Activated T-cell treated with anti-CD3 and anti-CD28 coated beads, Interleukin-2, amount 50 U/mL, for 24 hours (primary cell): ENCODE measurements at regions not wholly inside any gene's neighbourhood (a gene's known extent, or its start where the extent isn't known, plus 50 kb on each side); places are given as distances from the start of the nearest gene placed in this dataset.
"Not testable (repeated sequence)": the region's sequence is repeated elsewhere in the genome, so short reads cannot be mapped to it uniquely, and the experiment has no call there.

Experiments
- DNase-seq: peaks from one replicate; pipeline ENCODE4 v3.0.0-alpha.2; 2020
- H3K27ac Mint-ChIP-seq: 2 replicates; pipeline ENCODE4 v1.8.0; 2020; ENCODE audit warnings: mild to moderate bottlenecking, mixed read lengths
- H3K27me3 Mint-ChIP-seq: 2 replicates; pipeline ENCODE4 v1.8.0; 2020; ENCODE audit warnings: mixed read lengths
- H3K36me3 Mint-ChIP-seq: 2 replicates; pipeline ENCODE4 v1.8.0; 2020; ENCODE audit warnings: low read depth, mixed read lengths
- H3K4me1 Mint-ChIP-seq: 2 replicates; pipeline ENCODE4 v1.8.0; 2020; ENCODE audit warnings: low read depth, mixed read lengths
- H3K4me3 Mint-ChIP-seq: 2 replicates; pipeline ENCODE4 v1.8.0; 2020; ENCODE audit warnings: mild to moderate bottlenecking, moderate library complexity, mixed read lengths
- H3K9me3 Mint-ChIP-seq: 2 replicates; pipeline ENCODE4 v1.8.0; 2020; ENCODE audit warnings: mixed read lengths

DNA sequence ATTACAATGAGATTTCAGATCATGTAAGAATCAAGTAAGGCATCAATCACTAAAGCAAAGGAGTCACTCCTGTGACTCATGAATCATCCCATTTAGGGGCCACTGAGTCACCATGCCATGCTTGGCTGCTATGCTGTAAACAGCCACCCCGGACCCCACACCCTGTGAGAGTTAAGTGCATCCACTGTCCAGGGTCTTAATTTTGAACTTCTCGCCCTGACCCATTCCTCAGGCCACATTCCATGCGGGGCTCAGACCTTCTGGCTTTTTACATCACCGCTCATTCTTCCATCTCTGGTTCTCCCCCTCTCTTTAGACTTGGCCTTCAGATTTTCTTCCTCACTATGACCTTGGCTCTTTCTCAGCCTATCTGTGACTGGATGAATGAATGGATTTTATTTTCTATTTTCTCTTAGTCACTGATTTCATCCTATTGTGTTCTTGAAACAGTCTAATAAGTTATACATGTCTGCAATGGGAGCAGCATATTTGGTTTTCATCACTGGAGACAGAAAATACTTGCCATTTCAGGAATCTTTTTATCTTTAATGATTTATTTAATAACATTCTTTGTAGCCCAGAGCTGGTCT is 239.6 kb downstream of the SKIDA1 start:
- Mint-ChIP-seq H3K36me3 (no peaks in the 10 kb centered on the region), H3K4me3 (no peak overlapping the region), H3K27me3 (peaks cover 6% of the 10 kb centered on the region), H3K27ac (no peak overlapping the region), H3K4me1 (no peaks in the 10 kb centered on the region), H3K9me3 (no peaks in the 10 kb centered on the region)
- no peak for DNase-seq

- H3K27ac Mint-ChIP-seq, result no peak overlapping the region
- H3K9me3 Mint-ChIP-seq, result no peaks in the 10 kb centered on the region
- H3K36me3 Mint-ChIP-seq, result no peaks in the 10 kb centered on the region
- peaks cover 4% of the 10 kb centered on the region for H3K27me3 Mint-ChIP-seq
- H3K4me3 Mint-ChIP-seq, result no peak overlapping the region
- no peak for DNase-seq
- no peaks in the 10 kb centered on the region for H3K4me1 Mint-ChIP-seq
Observed at GRCh38 chr10:21285207-21285606, 240.3 kb downstream of the SKIDA1 start.

- no peaks in the 10 kb centered on the region for H3K36me3 Mint-ChIP-seq
- DNase-seq, result no peak
- no peaks in the 10 kb centered on the region for H3K4me1 Mint-ChIP-seq
- H3K4me3 Mint-ChIP-seq, result no peak overlapping the region
- no peaks in the 10 kb centered on the region for H3K9me3 Mint-ChIP-seq
- H3K27ac Mint-ChIP-seq, result no peak overlapping the region
- H3K27me3 Mint-ChIP-seq, result peaks cover 4% of the 10 kb centered on the region
Observed at GRCh38 chr10:21284301-21284700, 241.2 kb downstream of the SKIDA1 start.

DNA sequence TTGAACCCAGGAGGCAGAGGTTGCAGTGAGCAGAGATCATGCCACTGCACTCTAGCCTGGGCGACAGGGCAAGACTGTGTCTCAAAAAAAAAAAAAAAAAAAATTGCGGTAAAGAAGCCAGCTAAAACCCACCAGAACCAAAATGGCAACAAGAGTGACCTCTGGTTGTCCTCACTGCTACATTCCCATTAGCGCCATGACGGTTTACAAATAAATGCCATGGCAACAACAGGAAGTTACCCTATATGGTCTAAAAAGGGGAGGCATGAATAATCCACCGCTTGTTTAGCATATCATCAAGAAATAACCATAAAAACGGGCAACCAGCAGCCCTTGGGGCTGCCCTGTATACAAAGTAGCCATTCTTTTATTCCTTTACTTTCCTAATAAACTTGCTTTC is 242.4 kb downstream of the SKIDA1 start:
- H3K27ac Mint-ChIP-seq, H3K36me3 Mint-ChIP-seq, H3K27me3 Mint-ChIP-seq, H3K9me3 Mint-ChIP-seq, H3K4me1 Mint-ChIP-seq, DNase-seq, H3K4me3 Mint-ChIP-seq: not testable (repeated sequence)

DNA sequence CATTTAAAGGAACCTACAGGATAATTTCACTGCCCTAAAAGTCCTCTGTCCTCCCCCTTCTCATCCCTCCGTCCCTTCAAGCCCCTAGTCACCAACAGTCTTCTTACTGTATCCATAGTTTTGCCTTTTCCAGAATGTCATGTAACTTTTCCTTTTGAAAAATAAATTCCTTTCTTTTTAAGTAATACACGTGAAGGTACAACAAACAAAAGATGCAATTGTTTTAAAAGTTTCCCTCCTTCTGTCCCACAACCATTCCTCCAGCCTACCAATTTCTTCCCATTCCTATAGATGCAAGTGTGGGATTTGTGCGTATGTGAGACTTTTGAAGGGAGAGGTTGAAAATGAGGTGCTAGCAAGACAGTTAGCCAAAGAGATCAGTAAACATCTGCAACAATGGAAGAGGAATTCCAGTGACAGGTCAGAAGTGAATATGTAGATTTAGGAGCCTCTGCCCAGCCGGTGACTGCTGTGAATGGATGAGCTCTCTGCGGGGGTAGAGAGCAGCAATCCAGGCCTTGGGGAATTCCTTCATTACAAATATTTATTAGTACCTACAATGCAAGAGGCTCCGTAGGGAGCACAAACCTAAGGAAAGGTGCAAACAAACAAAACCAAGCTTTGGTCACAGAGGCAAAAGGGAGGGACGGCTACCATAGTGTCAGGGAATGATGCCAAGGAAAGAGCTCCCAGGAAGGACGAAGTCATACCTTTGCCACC is 243.6 kb downstream of the SKIDA1 start:
- Mint-ChIP-seq H3K36me3 (no peaks in the 10 kb centered on the region), H3K27ac (no peak overlapping the region), H3K4me1 (no peaks in the 10 kb centered on the region), H3K9me3 (no peaks in the 10 kb centered on the region), H3K4me3 (no peak overlapping the region), H3K27me3 (peaks cover 4% of the 10 kb centered on the region)
- no peak for DNase-seq

DNA sequence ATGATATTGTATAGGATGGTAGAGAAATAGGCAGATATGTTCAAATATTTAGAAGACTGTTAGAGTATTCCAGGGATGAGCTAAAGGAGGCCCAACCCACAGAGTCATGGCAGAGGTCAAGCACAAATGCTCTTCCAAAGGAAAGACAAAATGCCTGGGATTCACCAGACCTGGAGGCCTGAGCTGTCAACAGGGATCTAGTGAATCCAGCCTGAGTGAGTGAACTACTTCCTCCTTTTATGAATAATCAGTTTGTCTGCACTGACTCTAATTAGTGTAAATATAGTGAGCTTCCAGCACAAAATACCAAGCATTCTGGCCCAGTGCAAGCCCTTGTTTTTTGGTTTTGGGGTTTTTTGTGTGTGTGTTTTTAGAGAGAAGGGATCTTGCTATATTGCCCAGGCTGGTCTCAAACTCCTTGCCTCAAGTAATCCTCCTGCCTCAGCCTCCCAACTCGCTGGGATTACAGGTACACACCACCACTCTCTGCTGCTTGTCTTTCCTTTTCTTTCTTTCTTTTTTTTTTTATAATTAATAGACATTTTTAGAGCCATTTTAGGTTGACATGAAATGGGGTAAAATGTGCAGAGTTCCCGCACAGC is 244.4 kb downstream of the SKIDA1 start:
- no peak for DNase-seq

GRCh38 chr10:21280037-21280436 is 245.4 kb downstream of the SKIDA1 start:
- Mint-ChIP-seq H3K27ac (no peak overlapping the region), H3K36me3 (no peaks in the 10 kb centered on the region), H3K9me3 (no peaks in the 10 kb centered on the region), H3K27me3 (peaks cover 4% of the 10 kb centered on the region), H3K4me1 (no peaks in the 10 kb centered on the region), H3K4me3 (no peak overlapping the region)
- no peak for DNase-seq

More for the DNA sequence above, 244.4 kb downstream of the SKIDA1 start:
- H3K27me3 Mint-ChIP-seq, result peaks cover 4% of the 10 kb centered on the region
- no peak overlapping the region for H3K27ac Mint-ChIP-seq
- H3K36me3 Mint-ChIP-seq, result no peaks in the 10 kb centered on the region
- no peak overlapping the region for H3K4me3 Mint-ChIP-seq
- H3K9me3 Mint-ChIP-seq, result no peaks in the 10 kb centered on the region
- H3K4me1 Mint-ChIP-seq, result no peaks in the 10 kb centered on the region

GRCh38 chr10:21279217-21279575 is 246.3 kb downstream of the SKIDA1 start:
- Mint-ChIP-seq H3K9me3 (no peaks in the 10 kb centered on the region), H3K36me3 (no peaks in the 10 kb centered on the region), H3K4me3 (no peak overlapping the region), H3K4me1 (no peaks in the 10 kb centered on the region), H3K27ac (no peak overlapping the region), H3K27me3 (peaks cover 4% of the 10 kb centered on the region)
- no peak for DNase-seq

DNA sequence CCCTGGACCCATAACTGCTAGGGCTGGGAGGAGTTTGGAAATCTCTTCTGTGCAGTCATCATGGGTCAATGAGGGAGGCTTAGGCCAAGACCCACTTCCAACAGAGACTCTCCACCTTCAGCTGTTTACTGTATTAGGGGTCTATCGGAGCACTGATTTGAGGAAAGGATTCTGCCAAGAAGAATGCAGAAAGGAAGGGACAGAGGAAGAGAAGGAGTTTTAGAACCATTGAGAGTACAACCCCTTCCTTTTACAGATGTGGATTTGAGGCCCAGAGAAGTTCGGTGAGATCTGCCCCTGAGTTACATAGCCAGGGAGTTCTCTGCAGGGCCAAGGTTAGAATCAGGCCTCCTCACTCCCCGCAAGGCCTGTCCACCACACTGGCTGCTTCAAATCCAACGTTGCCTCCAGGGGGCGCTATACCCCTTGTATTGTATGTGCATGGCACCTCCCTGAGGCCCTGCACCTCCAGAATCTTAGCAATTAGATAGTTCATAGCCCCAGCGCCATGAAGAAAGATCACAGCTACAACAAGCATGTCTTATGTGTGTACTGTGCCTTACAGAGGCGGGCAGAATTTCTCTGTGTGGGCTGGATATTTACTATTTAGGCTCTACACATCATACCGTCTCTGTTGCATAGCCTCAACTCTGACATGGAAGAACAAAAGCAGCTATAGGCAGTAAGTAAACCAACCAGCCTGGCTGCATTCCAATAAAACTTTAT is 246.8 kb downstream of the SKIDA1 start:
- peak; percentile 75 for DNase-seq
- Mint-ChIP-seq H3K27ac (no peak overlapping the region), H3K4me1 (no peaks in the 10 kb centered on the region), H3K4me3 (no peak overlapping the region), H3K9me3 (no peaks in the 10 kb centered on the region), H3K36me3 (no peaks in the 10 kb centered on the region), H3K27me3 (peaks cover 4% of the 10 kb centered on the region)

DNA sequence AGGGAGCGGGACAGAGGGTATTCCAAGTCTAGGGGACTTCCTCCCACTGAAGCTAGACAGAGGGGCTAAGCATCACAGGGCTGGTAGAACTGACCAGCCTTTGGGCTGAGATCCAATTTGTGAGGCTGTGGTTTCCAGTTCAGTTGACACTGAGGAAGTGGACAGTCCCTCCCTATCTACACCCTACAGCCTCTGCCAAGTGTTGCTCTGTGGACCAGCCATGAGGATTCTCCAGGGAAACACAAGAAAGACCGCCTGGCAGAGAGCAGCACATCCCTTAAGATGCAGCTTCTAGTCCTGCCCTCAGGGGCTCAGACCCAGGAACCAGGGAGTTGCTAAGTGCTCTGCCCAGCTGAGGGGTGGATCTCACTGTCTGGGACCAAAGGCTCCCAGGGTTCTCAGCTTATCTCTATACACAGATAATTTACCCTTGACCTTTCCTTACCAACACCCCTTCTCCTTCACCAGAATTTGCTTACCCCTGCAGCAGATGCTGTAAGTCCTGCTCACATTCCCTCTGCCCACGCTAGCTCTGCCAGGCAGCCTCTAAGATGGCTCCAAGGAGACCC is 252.0 kb downstream of the SKIDA1 start:
- Mint-ChIP-seq H3K27me3 (no peaks in the 10 kb centered on the region), H3K4me3 (no peak overlapping the region), H3K9me3 (peaks cover 8% of the 10 kb centered on the region), H3K36me3 (no peaks in the 10 kb centered on the region), H3K4me1 (no peaks in the 10 kb centered on the region), H3K27ac (no peak overlapping the region)
- no peak for DNase-seq

- Mint-ChIP-seq H3K27me3 (no peaks in the 10 kb centered on the region), H3K27ac (no peak overlapping the region), H3K36me3 (no peaks in the 10 kb centered on the region), H3K9me3 (peaks cover 8% of the 10 kb centered on the region), H3K4me1 (no peaks in the 10 kb centered on the region), H3K4me3 (no peak overlapping the region)
- no peak for DNase-seq
Observed at GRCh38 chr10:21272643-21273399, 252.7 kb downstream of the SKIDA1 start.

- no peak for DNase-seq
- H3K27ac Mint-ChIP-seq, result no peak overlapping the region
- no peaks in the 10 kb centered on the region for H3K4me1 Mint-ChIP-seq
- H3K4me3 Mint-ChIP-seq, result no peak overlapping the region
- H3K27me3 Mint-ChIP-seq, result no peaks in the 10 kb centered on the region
- H3K9me3 Mint-ChIP-seq, result peaks cover 8% of the 10 kb centered on the region
- no peaks in the 10 kb centered on the region for H3K36me3 Mint-ChIP-seq
Observed at GRCh38 chr10:21270976-21271375, 254.5 kb downstream of the SKIDA1 start.

DNA sequence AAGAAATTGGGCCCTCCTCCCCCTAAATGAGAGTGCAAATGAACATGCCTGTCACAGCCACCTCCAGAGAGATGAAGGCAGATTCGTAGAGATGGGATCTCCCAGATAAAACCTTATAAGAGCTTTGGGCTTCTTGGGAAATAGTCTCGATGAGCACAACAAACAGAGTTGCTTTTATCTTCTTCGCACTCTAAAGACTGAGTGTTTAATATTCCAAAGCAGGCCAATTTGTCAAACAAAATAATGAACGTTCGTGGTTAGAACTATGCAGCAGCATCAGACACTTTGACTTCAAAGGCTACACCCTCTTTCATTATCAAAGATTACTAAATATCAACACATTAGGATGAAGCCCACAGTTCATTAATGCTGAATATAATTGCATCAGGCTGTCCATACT is 256.2 kb downstream of the SKIDA1 start:
- Mint-ChIP-seq H3K4me1 (no peaks in the 10 kb centered on the region), H3K4me3 (no peak overlapping the region), H3K36me3 (no peaks in the 10 kb centered on the region), H3K9me3 (peaks cover 8% of the 10 kb centered on the region), H3K27ac (no peak overlapping the region), H3K27me3 (no peaks in the 10 kb centered on the region)
- no peak for DNase-seq

- Mint-ChIP-seq H3K27me3 (no peaks in the 10 kb centered on the region), H3K4me1 (no peaks in the 10 kb centered on the region), H3K4me3 (no peak overlapping the region), H3K36me3 (no peaks in the 10 kb centered on the region), H3K9me3 (peaks cover 1% of the 10 kb centered on the region), H3K27ac (no peak overlapping the region)
- no peak for DNase-seq
Observed at GRCh38 chr10:21265622-21266021, 259.9 kb downstream of the SKIDA1 start.
